ENCODE measurements at regions not wholly inside any gene's neighbourhood (a gene's known extent, or its start where the extent isn't known, plus 50 kb on each side); places are given as distances from the start of the nearest gene placed in this dataset.

- TF ChIP-seq CTCF (IDR thresholded peaks at IDR 0.05; ENCODE audit: borderline replicate concordance, extremely low read depth, low read length, poor library complexity, severe bottlenecking), result no peak
- no peak for TF ChIP-seq EZH2 (IDR thresholded peaks at IDR 0.05; ENCODE audit: borderline replicate concordance, low read depth, low read length, severe bottlenecking)
Measured at GRCh38 chr16:27634779-27635178, 84.8 kb downstream of the KATNIP start.
